ENCODE measurements at regions not wholly inside any gene's neighbourhood (a gene's known extent, or its start where the extent isn't known, plus 50 kb on each side); places are given as distances from the start of the nearest gene placed in this dataset.

GRCh38 chr14:71526388-71526787, 405.8 kb upstream of the RGS6 start:
- TF ChIP-seq CTCF (IDR thresholded peaks at IDR 0.05; ENCODE audit: extremely low read depth, insufficient read depth, missing control alignments) = no peak
- no peak for DNase-seq (ENCODE audit: low spot score)
- in situ Hi-C loops (cut with MboI; ENCODE audit: low pct_unique_long_range_greater_than_20kb, low sequenced_read_pairs, unreplicated experiment) = no loop called here

DNA sequence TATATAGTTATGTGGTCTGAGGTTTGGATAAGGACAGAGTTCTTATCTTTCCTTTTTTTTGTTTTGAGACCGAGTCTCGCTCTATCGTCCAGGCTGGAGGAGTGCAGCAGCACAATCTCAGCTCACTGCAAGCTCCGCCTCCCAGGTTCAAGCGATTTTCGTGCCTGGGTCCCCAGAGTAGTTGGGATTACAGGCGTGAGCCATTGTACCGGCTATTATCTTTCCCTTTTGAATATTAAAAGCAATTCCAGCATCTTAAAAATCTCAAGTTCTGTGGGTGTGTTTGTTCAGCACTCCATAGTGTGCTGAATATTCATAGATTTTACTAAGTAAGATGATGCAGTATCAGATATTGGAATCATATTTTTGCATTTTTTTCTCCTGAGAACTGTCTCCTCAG, 404.4 kb upstream of the RGS6 start:
- TF ChIP-seq CTCF (IDR thresholded peaks at IDR 0.05; ENCODE audit: extremely low read depth, insufficient read depth, missing control alignments) = no peak
- DNase-seq (ENCODE audit: low spot score) = no peak
- in situ Hi-C loops (cut with MboI; ENCODE audit: low pct_unique_long_range_greater_than_20kb, low sequenced_read_pairs, unreplicated experiment) = no loop called here

DNA sequence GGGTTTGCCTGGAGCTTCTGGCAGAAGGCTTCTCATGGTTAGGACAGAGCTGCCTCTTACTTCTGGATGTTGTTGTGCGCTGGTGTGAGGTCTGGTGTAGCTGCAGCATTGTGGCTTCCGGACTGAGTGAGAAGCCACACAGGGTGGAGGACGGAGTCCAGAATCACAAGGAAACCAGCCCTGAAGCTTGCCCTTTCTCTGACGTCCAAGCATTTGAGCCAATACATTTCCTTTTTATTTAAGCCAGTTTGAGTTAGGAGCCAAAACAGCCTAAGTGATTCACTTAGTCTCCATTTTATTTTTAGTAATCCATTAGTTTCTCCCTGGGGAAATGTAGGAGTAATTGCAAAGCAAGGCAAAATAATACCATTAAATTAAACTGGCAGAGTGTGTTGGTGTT, 402.4 kb upstream of the RGS6 start:
- no peak for TF ChIP-seq CTCF (IDR thresholded peaks at IDR 0.05; ENCODE audit: extremely low read depth, insufficient read depth, missing control alignments)
- no peak for DNase-seq (ENCODE audit: low spot score)
- in situ Hi-C loops (cut with MboI; ENCODE audit: low pct_unique_long_range_greater_than_20kb, low sequenced_read_pairs, unreplicated experiment) = no loop called here

DNA sequence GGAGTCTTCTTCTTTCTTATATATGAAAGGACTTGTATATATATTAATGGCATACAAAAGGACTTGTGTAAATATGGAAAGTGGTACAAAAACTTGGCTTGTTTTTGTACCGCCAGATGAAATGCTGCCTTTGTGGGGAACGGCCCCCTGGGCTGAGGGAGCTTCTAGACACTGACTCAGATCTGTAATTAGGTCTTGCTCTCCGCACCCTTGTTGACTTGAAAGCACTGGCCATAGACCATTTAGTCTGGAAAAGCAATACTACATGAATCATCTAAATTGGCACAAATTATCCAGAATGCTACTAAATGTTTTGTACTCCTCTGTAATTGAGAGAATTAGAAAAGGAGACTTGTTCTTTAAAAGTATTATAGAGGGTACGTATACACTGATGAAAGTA, 399.9 kb upstream of the RGS6 start:
- TF ChIP-seq CTCF (IDR thresholded peaks at IDR 0.05; ENCODE audit: extremely low read depth, insufficient read depth, missing control alignments) = no peak
- in situ Hi-C loops (cut with MboI; ENCODE audit: low pct_unique_long_range_greater_than_20kb, low sequenced_read_pairs, unreplicated experiment) = no loop called here
- DNase-seq (ENCODE audit: low spot score) = no peak

GRCh38 chr14:71532790-71533189, 399.4 kb upstream of the RGS6 start:
- in situ Hi-C loops (cut with MboI; ENCODE audit: low pct_unique_long_range_greater_than_20kb, low sequenced_read_pairs, unreplicated experiment) = no loop called here
- TF ChIP-seq CTCF (IDR thresholded peaks at IDR 0.05; ENCODE audit: extremely low read depth, insufficient read depth, missing control alignments) = no peak
- DNase-seq (ENCODE audit: low spot score) = no peak

DNA sequence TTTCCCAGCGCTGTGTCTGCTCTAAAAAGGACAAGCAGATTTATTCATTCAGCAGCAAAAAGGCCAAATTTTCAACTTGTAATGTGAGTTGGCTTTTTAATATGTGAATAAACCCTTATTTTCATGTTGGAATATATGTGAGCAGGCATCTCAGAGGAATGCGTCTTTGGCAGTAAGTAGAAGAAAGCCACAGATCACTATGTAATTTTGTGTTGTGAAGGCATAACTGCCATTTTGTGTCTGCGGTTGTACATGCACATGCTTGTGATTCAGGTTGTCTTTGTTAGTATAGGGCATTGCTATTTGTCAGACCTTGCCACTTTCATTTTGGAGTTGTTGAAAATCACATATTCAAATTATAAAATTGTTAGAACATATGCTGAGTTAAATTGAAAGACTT, 398.8 kb upstream of the RGS6 start:
- DNase-seq (ENCODE audit: low spot score) = no peak
- no peak for TF ChIP-seq CTCF (IDR thresholded peaks at IDR 0.05; ENCODE audit: extremely low read depth, insufficient read depth, missing control alignments)
- in situ Hi-C loops (cut with MboI; ENCODE audit: low pct_unique_long_range_greater_than_20kb, low sequenced_read_pairs, unreplicated experiment) = no loop called here

DNA sequence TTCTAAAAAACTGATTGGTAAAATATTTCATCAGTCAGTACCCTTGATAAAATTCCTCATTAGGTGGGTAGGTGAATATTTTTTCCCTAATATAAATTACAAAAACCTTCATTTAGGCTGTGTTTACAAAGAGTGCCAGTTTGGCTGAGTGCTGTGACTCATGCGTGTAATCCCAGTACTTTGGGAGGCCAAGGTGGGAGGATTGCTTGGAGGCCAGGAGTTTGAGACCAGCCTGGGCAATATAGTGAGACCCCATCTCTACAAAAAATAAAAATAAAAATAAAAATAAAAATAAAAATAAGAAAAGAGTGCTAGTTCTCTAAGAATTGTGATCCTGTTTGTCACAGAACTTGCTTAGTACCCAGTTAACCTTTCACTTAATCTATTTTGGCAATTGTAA, 398.4 kb upstream of the RGS6 start:
- in situ Hi-C loops (cut with MboI; ENCODE audit: low pct_unique_long_range_greater_than_20kb, low sequenced_read_pairs, unreplicated experiment) = no loop called here
- DNase-seq (ENCODE audit: low spot score) = no peak
- no peak for TF ChIP-seq CTCF (IDR thresholded peaks at IDR 0.05; ENCODE audit: extremely low read depth, insufficient read depth, missing control alignments)
